Trophoblast cell (in vitro differentiated cells and primary cell): ENCODE measurements at regions not wholly inside any gene's neighbourhood (a gene's known extent, or its start where the extent isn't known, plus 50 kb on each side); places are given as distances from the start of the nearest gene placed in this dataset.

Experiments
- DNase-seq, 2 donors: peaks; one replicate each; pipeline ENCODE4 v3.0.0-alpha.2; 2016
- H2AFZ ChIP-seq: 2 replicates; pipeline ENCODE4 v1.6.1; 2013; ENCODE audit warnings: low read length, moderate library complexity, mild to moderate bottlenecking; ENCODE audit not compliant: insufficient read depth, poor library complexity
- H2AK5ac ChIP-seq: 2 replicates; pipeline ENCODE4 v1.6.1; 2013; ENCODE audit warnings: mild to moderate bottlenecking, low read length
- H2BK120ac ChIP-seq: 2 replicates; pipeline ENCODE4 v1.6.1; 2013; ENCODE audit warnings: low read length, mild to moderate bottlenecking, moderate library complexity; ENCODE audit not compliant: insufficient read depth, poor library complexity
- H2BK12ac ChIP-seq: 2 replicates; pipeline ENCODE4 v1.6.1; 2013; ENCODE audit warnings: mild to moderate bottlenecking, low read length, moderate library complexity
- H2BK5ac ChIP-seq: 2 replicates; pipeline ENCODE4 v1.6.1; 2013; ENCODE audit warnings: low read length, low read depth, moderate library complexity, mild to moderate bottlenecking; ENCODE audit not compliant: poor library complexity
- H3K14ac ChIP-seq: 2 replicates; pipeline ENCODE4 v1.6.1; 2013; ENCODE audit warnings: mild to moderate bottlenecking, low read length
- H3K18ac ChIP-seq: 2 replicates; pipeline ENCODE4 v1.6.1; 2013; ENCODE audit warnings: mild to moderate bottlenecking, low read length
- H3K23ac ChIP-seq: 2 replicates; pipeline ENCODE4 v1.6.1; 2013; ENCODE audit warnings: low read length
- H3K27ac ChIP-seq: 2 replicates; pipeline ENCODE4 v1.5.1; 2013; ENCODE audit warnings: low read depth, mild to moderate bottlenecking, inconsistent platforms, low read length, moderate library complexity
- H3K27me3 ChIP-seq: 2 replicates; pipeline ENCODE4 v1.6.1; 2013; ENCODE audit warnings: inconsistent platforms, mild to moderate bottlenecking, low read length, moderate library complexity; ENCODE audit not compliant: insufficient read depth
- H3K36me3 ChIP-seq, 2 experiments: 1 replicate in 1 of 2; 2 replicates in 1 of 2; pipeline ENCODE4 v1.6.1; 2013; ENCODE audit warnings: low read length in 2 of 2, mild to moderate bottlenecking in 2 of 2, moderate library complexity in 1 of 2; ENCODE audit not compliant: insufficient read depth in 2 of 2, control insufficient read depth in 1 of 2
- H3K4ac ChIP-seq: 2 replicates; pipeline ENCODE4 v1.6.1; 2013; ENCODE audit warnings: low read depth, mild to moderate bottlenecking, low read length, moderate library complexity
- H3K4me1 ChIP-seq, 2 experiments: 1 replicate in 1 of 2; 2 replicates in 1 of 2; pipeline ENCODE4 v1.6.1; 2013; ENCODE audit warnings: low read length in 2 of 2, mild to moderate bottlenecking in 2 of 2, moderate library complexity in 1 of 2; ENCODE audit not compliant: insufficient read depth in 2 of 2, control insufficient read depth in 1 of 2
- H3K4me2 ChIP-seq: 2 replicates; pipeline ENCODE4 v1.6.1; 2013; ENCODE audit warnings: inconsistent platforms, mild to moderate bottlenecking, low read length, moderate library complexity
- H3K4me3 ChIP-seq: 2 replicates; pipeline ENCODE4 v1.5.1; 2013; ENCODE audit warnings: mild to moderate bottlenecking, low read depth, low read length, inconsistent platforms
- H3K79me1 ChIP-seq: one replicate; pipeline ENCODE4 v1.6.1; 2013; ENCODE audit warnings: low read length
- H3K79me2 ChIP-seq: 2 replicates; pipeline ENCODE4 v1.6.1; 2013; ENCODE audit warnings: low read length, mild to moderate bottlenecking; ENCODE audit not compliant: control insufficient read depth, insufficient read depth, poor library complexity
- H3K9ac ChIP-seq: 2 replicates; pipeline ENCODE4 v1.6.1; 2013; ENCODE audit warnings: mild to moderate bottlenecking, low read length
- H3K9me3 ChIP-seq: 2 replicates; pipeline ENCODE4 v1.6.1; 2013; ENCODE audit warnings: low read depth, mild to moderate bottlenecking, control low read depth, inconsistent platforms, low read length; ENCODE audit not compliant: insufficient read depth
- H4K12ac ChIP-seq: 2 replicates; pipeline ENCODE4 v1.6.1; 2013; ENCODE audit warnings: low read depth, mild to moderate bottlenecking, low read length, moderate library complexity
- H4K8ac ChIP-seq: 2 replicates; pipeline ENCODE4 v1.6.1; 2013; ENCODE audit warnings: low read depth, mild to moderate bottlenecking, low read length, moderate library complexity
- H4K91ac ChIP-seq: one replicate; pipeline ENCODE4 v1.6.1; 2013; ENCODE audit warnings: low read depth, mild to moderate bottlenecking, low read length, moderate library complexity
- WGBS: extraction: QIAGEN DNeasy Blood & Tissue Kit; methylation state at CpG from one replicate; pipeline ENCODE4 v1.1.7; 2013; ENCODE audit warnings: missing lambda C conversion rate; ENCODE audit not compliant: insufficient read length, insufficient coverage; ENCODE audit errors: extremely low coverage; 5-methylcytosine and 5-hydroxymethylcytosine counted together

- no peak overlapping the region for H2BK120ac ChIP-seq
- no peak overlapping the region for H3K18ac ChIP-seq
- no CpG with 5 or more reads among the region's 22 CpGs for WGBS
- H3K4me1 ChIP-seq: no peaks in the 10 kb centered on the region
- H3K36me3 ChIP-seq: no peaks in the 10 kb centered on the region
- H3K14ac ChIP-seq: no peak overlapping the region
- H3K9ac ChIP-seq: no peak overlapping the region
- no peak overlapping the region for H2AFZ ChIP-seq
- no peak overlapping the region for H4K12ac ChIP-seq
- H2AK5ac ChIP-seq: no peak overlapping the region
- no peak overlapping the region for H3K27ac ChIP-seq
- no peak overlapping the region for H2BK5ac ChIP-seq
- peaks cover 11% of the 10 kb centered on the region for H3K9me3 ChIP-seq
- no peak overlapping the region for H3K4ac ChIP-seq
- no peak overlapping the region for H3K4me3 ChIP-seq
- H3K27me3 ChIP-seq: no peaks in the 10 kb centered on the region
- H3K23ac ChIP-seq: no peak overlapping the region
- H4K91ac ChIP-seq: no peak overlapping the region
- no peak overlapping the region for H4K8ac ChIP-seq
- H3K79me2 ChIP-seq: no peaks in the 10 kb centered on the region
- H3K4me2 ChIP-seq: no peak overlapping the region
- no peak overlapping the region for H2BK12ac ChIP-seq
- H3K79me1 ChIP-seq: no peaks in the 10 kb centered on the region
- no peak for DNase-seq
Observed at GRCh38 chr6:218153-219018, 73.9 kb upstream of the DUSP22 start.

DNA sequence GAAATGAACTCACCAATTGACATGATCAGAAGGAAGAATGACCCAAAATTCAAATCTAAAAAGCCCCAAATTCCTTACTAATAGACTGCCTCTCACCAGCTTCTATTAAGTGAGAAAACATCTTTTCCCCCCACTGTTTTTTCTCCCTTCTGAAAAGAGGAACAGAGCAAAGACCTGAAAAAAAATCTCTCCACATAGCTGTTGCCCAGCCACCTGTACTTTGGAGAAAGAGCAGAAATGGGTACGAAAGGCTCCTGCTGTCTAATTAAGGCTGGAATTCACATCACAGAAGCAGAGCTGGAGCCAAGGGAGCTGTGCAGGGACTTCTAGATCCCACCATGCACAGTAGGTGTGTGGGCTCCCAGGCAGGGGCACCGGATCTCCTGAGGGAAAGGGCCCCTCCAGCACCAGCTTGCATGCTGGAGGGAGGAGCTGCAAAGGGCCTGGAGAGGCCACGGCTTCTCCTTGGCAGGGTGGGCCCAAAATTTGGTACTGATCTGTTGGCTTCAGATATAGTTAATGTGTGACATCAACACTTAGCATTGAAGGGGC lies 73.2 kb upstream of the DUSP22 start:
- Histone ChIP-seq H3K4ac (no peak overlapping the region), H3K27me3 (no peaks in the 10 kb centered on the region), H3K79me2 (no peaks in the 10 kb centered on the region), H2BK5ac (no peak overlapping the region), H3K4me2 (no peak overlapping the region), H3K4me1 (no peaks in the 10 kb centered on the region), H3K79me1 (no peaks in the 10 kb centered on the region), H3K14ac (no peak overlapping the region), H3K27ac (no peak overlapping the region), H2BK120ac (no peak overlapping the region), H3K36me3 (no peaks in the 10 kb centered on the region), H2AK5ac (no peak overlapping the region), H4K8ac (no peak overlapping the region), H2BK12ac (no peak overlapping the region), H3K9ac (no peak overlapping the region), H3K9me3 (peaks cover 8% of the 10 kb centered on the region), H3K23ac (no peak overlapping the region), H4K12ac (no peak overlapping the region), H4K91ac (no peak overlapping the region), H3K4me3 (no peak overlapping the region), H2AFZ (no peak overlapping the region), H3K18ac (no peak overlapping the region)
- no CpG with 5 or more reads among the region's 3 CpGs for WGBS
- no peak for DNase-seq

GRCh38 chr6:219641-220198 lies 72.6 kb upstream of the DUSP22 start:
- H3K4me3 ChIP-seq: no peak overlapping the region
- H3K27me3 ChIP-seq: no peaks in the 10 kb centered on the region
- H3K4ac ChIP-seq: no peak overlapping the region
- H3K23ac ChIP-seq: no peak overlapping the region
- H4K91ac ChIP-seq: no peak overlapping the region
- DNase-seq: peak in 1 of 2 donors; percentile 38
- H3K4me1 ChIP-seq: no peaks in the 10 kb centered on the region
- H4K8ac ChIP-seq: no peak overlapping the region
- no CpG with 5 or more reads among the region's 17 CpGs for WGBS
- no peak overlapping the region for H2AK5ac ChIP-seq
- H2BK12ac ChIP-seq: no peak overlapping the region
- H3K79me2 ChIP-seq: no peaks in the 10 kb centered on the region
- H4K12ac ChIP-seq: no peak overlapping the region
- no peak overlapping the region for H3K14ac ChIP-seq
- no peak overlapping the region for H2BK5ac ChIP-seq
- H3K9ac ChIP-seq: no peak overlapping the region
- no peak overlapping the region for H3K27ac ChIP-seq
- no peak overlapping the region for H3K4me2 ChIP-seq
- H2AFZ ChIP-seq: no peak overlapping the region
- no peak overlapping the region for H3K18ac ChIP-seq
- H3K79me1 ChIP-seq: no peaks in the 10 kb centered on the region
- H3K36me3 ChIP-seq: no peaks in the 10 kb centered on the region
- H3K9me3 ChIP-seq: peaks cover 3% of the 10 kb centered on the region
- no peak overlapping the region for H2BK120ac ChIP-seq

DNA sequence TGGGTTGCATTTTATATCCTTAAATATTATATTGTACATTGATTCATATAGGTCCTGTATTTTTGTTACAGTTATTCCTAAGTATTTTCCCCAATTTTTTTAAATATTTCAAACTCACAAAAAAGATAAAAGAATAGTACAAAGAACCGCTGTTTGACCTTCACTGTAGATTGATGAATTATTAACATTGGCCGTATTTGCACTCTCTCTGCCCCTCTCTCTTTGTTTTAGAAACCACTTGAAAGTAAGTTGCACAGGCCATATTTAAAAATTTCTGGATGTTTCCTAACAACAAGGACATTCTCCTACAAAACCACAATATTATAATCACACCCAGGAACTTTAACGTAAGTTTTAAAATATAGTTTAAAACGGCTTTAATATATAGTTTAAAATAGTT lies 72.0 kb upstream of the DUSP22 start:
- no peak for DNase-seq
- Histone ChIP-seq H3K79me2 (no peaks in the 10 kb centered on the region), H3K9ac (no peak overlapping the region), H3K79me1 (no peaks in the 10 kb centered on the region), H2BK5ac (no peak overlapping the region), H3K27me3 (no peaks in the 10 kb centered on the region), H3K18ac (no peak overlapping the region), H2BK120ac (no peak overlapping the region), H3K4me3 (no peak overlapping the region), H3K4me1 (peaks cover 0 to 2% of the 10 kb centered on the region in 2 experiments), H2BK12ac (no peak overlapping the region), H3K36me3 (no peaks in the 10 kb centered on the region), H2AK5ac (no peak overlapping the region), H4K91ac (no peak overlapping the region), H3K4me2 (no peak overlapping the region), H4K8ac (no peak overlapping the region), H4K12ac (no peak overlapping the region), H2AFZ (no peak overlapping the region), H3K14ac (no peak overlapping the region), H3K23ac (no peak overlapping the region), H3K27ac (no peak overlapping the region), H3K4ac (no peak overlapping the region), H3K9me3 (peaks cover 2% of the 10 kb centered on the region)
- no CpG with 5 or more reads among the region's 4 CpGs for WGBS
